ENCODE measurements at regions not wholly inside any gene's neighbourhood (a gene's known extent, or its start where the extent isn't known, plus 50 kb on each side); places are given as distances from the start of the nearest gene placed in this dataset.

DNA sequence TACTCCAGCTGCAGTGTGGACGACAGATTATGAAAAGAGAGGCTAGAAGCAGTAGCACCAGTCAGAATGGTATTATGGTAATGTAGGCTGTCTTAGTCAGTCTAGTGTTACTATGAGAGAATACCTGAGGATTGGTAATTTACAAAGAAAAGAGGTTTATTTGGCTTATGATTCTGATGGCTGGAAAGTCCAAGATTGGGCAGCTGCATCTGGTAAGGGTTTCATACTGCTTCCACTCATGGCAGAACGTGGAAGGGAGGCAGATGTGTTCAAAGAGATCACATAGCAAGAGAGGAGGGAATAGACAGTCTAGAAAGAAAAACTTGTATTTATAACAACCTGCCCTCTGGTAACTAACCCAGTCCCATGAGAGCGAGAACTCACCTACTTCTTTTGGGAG lies 77.3 kb upstream of the NAV2 start:
- TF ChIP-seq POLR2A (IDR thresholded peaks at IDR 0.05): no peak
- TF ChIP-seq, protein P1, sequence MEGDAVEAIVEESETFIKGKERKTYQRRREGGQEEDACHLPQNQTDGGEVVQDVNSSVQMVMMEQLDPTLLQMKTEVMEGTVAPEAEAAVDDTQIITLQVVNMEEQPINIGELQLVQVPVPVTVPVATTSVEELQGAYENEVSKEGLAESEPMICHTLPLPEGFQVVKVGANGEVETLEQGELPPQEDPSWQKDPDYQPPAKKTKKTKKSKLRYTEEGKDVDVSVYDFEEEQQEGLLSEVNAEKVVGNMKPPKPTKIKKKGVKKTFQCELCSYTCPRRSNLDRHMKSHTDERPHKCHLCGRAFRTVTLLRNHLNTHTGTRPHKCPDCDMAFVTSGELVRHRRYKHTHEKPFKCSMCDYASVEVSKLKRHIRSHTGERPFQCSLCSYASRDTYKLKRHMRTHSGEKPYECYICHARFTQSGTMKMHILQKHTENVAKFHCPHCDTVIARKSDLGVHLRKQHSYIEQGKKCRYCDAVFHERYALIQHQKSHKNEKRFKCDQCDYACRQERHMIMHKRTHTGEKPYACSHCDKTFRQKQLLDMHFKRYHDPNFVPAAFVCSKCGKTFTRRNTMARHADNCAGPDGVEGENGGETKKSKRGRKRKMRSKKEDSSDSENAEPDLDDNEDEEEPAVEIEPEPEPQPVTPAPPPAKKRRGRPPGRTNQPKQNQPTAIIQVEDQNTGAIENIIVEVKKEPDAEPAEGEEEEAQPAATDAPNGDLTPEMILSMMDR (IDR thresholded peaks at IDR 0.05): no peak
- intact Hi-C loops (cut with DNase I; ENCODE audit: low total_unique reads): no loop called here
- H3K4me3 ChIP-seq (ENCODE audit: low read depth, poor library complexity, severe bottlenecking): no peak overlapping the region
- WGBS, 2 donors: 91 to 93% methylated on average over 3 of the region's 3 CpGs
- no peak for DNase-seq (ENCODE audit: low spot score in 2 of 2)

DNA sequence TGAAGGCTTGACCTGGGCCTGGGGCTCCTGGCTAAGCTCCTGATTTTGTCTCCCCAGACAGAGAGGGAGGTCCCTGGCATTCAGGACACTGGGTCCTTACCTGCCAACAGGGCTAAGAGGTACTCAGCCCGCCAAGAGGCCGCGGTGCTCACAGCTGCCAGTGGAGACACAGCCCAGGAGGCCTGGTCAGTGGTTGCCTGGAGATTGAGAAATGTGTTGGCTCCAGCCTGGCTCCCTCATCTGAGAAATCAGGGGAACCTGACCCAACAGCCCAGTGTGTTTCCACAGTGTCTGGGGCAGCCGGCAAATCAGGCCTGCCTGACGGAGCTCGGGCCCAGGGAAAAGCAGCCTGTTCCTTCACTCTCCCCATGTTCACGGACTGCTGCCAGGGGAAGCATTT lies 79.4 kb upstream of the NAV2 start:
- DNase-seq (ENCODE audit: low spot score in 2 of 2): peak; percentile 46 to 87
- no peak for TF ChIP-seq POLR2A (IDR thresholded peaks at IDR 0.05)
- TF ChIP-seq, protein P1 (IDR thresholded peaks at IDR 0.05): no peak

DNA sequence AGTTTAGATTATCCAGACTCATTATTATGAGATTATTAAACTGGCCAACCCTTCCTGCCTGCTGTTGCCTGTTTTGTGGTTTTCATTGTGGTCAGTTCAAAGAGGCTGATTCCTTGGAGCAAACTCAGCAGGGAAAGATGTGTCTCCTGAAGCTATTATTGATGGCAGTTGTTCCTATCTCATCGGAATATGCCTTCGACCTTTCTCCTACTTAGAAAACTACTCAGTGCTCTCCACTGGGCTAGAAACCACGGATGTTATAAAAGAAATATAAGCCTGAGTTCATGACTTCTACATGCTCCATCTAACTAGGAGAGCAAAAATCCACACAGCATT lies 80.2 kb upstream of the NAV2 start:
- H3K4me3 ChIP-seq (ENCODE audit: low read depth, poor library complexity, severe bottlenecking): no peak overlapping the region
- DNase-seq (ENCODE audit: low spot score in 2 of 2): no peak
- no peak for TF ChIP-seq POLR2A (IDR thresholded peaks at IDR 0.05)
- TF ChIP-seq, protein P1 (IDR thresholded peaks at IDR 0.05): no peak
- 44 to 48% methylated on average over 3 of the region's 3 CpGs for WGBS, 2 donors
- intact Hi-C loops (cut with DNase I; ENCODE audit: low total_unique reads): no loop called here

More for the DNA sequence above, 79.4 kb upstream of the NAV2 start:
- intact Hi-C loops (cut with DNase I; ENCODE audit: low total_unique reads): no loop called here
- H3K4me3 ChIP-seq (ENCODE audit: low read depth, poor library complexity, severe bottlenecking): no peak overlapping the region
- WGBS, 2 donors: 71 to 92% methylated on average over 5 to 7 of the region's 7 CpGs

DNA sequence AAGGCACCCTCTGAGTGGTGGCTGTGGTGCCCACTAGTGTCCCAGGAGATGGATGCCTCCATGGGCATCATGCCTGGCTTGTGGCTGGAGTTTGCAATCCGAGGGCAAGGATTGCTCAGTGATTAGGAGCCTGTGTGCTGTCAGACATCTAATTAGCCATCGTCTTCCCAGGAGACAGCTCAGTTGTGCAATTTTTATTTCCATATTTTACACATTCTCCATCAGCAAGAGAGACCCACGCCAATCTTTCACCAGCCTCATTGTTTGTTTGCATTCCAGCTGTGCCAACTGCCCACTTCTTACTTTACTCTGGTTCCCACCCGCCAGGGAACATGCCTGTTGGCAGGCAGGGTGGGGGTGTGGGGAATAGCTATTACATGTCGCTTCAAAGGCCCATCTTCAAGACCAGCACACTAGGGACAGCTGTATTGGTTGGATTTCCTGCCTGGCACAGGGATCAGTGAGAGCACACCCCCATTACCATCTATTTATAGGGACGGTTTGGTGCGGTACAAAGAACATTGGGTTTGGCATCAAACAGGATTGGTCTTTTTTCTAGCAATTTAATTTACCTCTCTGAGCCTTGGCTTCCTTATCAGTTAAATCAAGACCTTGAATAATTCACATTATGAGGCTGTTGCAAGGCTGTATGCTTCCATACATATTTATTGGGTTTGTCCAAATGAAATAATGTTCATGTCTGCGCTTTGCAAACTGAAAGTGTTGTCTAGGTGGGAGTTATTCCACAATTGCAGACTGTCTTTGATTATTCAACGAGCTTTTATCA lies 80.7 kb upstream of the NAV2 start:
- WGBS, 2 donors: 54 to 56% methylated on average over 9 of the region's 9 CpGs
- intact Hi-C loops (cut with DNase I; ENCODE audit: low total_unique reads): no loop called here
- TF ChIP-seq POLR2A (IDR thresholded peaks at IDR 0.05): no peak
- H3K4me3 ChIP-seq (ENCODE audit: low read depth, poor library complexity, severe bottlenecking): no peak overlapping the region
- no peak for DNase-seq (ENCODE audit: low spot score in 2 of 2)

DNA sequence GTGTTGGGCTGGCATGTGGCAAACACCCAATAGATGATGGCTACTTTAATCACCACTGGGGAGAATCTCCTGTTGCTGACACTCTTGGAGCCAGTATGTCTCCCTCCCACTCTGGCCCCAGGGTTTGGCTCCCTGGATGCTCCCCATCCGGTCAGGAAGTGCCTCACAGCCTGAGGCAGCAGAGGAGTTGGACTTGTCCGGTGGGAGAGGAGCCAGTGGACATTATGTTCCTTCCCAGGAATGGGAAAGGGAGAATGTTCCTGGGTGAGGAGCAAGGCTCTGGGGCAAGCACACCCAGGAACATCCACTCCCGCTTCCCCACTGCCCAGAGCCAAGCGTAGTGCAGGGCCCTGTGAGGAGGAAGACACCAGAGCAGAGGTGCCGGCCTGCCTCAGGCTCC lies 84.6 kb upstream of the NAV2 start:
- no peak overlapping the region for H3K4me3 ChIP-seq (ENCODE audit: low read depth, poor library complexity, severe bottlenecking)
- 29 to 43% methylated on average over 5 of the region's 5 CpGs for WGBS, 2 donors
- intact Hi-C loops (cut with DNase I; ENCODE audit: low total_unique reads): no loop called here
- peak; percentile 88 to 95 for DNase-seq (ENCODE audit: low spot score in 2 of 2)
- TF ChIP-seq POLR2A (IDR thresholded peaks at IDR 0.05): no peak
- TF ChIP-seq, protein P1 (IDR thresholded peaks at IDR 0.05): no peak

DNA sequence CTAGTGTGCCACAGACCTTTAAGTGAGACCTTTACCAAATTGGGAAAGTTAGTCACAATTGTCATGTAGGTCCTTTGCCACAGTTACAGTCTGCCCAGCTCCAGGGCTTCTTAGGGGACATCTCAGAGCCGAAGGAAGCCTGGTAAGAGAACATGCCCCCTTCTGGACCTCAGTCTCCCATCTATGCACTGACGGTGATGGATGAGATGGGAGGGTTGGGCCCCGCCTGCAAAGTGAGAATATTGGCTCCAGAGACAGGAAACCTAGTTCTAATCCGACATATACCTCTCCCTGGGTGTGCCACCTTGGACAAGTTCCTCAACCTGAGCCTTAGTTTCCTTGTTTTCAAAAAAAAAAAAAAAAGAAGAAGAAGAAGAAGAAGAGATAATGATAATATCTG lies 85.1 kb upstream of the NAV2 start:
- WGBS, 2 donors: 66 to 69% methylated on average over 4 of the region's 4 CpGs
- intact Hi-C loops (cut with DNase I; ENCODE audit: low total_unique reads): no loop called here
- DNase-seq (ENCODE audit: low spot score in 2 of 2): peak in 1 of 2 donors; percentile 67

More for the DNA sequence above, 85.1 kb upstream of the NAV2 start:
- H3K4me3 ChIP-seq (ENCODE audit: low read depth, poor library complexity, severe bottlenecking): no peak overlapping the region
- TF ChIP-seq, protein P1 (IDR thresholded peaks at IDR 0.05): no peak
- TF ChIP-seq POLR2A (IDR thresholded peaks at IDR 0.05): no peak
